ENCODE measurements at regions not wholly inside any gene's neighbourhood (a gene's known extent, or its start where the extent isn't known, plus 50 kb on each side); places are given as distances from the start of the nearest gene placed in this dataset.

DNA sequence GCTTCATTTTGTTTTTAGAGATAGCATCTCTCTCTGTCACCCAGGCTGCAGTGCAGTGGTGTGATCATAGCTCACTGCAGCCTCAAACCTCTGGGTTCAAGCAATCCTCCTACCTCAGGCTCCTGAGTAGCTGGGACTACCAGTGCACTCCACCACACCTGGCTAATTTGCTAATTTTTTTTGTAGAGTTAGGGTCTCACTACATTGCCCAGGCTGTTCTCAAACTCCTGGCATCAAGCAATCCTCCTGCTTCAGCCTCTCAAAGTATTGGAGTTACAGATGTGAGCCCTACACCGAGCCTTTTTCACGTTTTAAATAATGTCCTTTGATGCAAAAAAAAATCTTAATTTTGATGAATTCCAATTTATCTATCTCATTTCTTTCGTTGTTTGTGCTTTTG lies 75.4 kb upstream of the LINC01488 start:
- Histone ChIP-seq H3K79me2 (ENCODE audit: insufficient read depth, low read length) (no peaks in the 10 kb centered on the region), H2AFZ (ENCODE audit: low read depth, low read length, poor library complexity, severe bottlenecking) (no peak overlapping the region), H3K4me2 (ENCODE audit: low read length) (no peak overlapping the region), H3K27me3 (ENCODE audit: insufficient read depth, low read length) (no peaks in the 10 kb centered on the region), H3K27ac (ENCODE audit: low read depth, low read length) (no peak overlapping the region), H3K4me3 (replicated peaks in 1 of 2; ENCODE audit: low read depth in 1 of 2, low read length in 2 of 2) (no peak overlapping the region), H3K4me1 (ENCODE audit: control insufficient read depth in 1 of 2, insufficient read depth in 2 of 2, low read length in 2 of 2) (peaks cover 0 to 16% of the 10 kb centered on the region in 2 experiments; a peak in 1 of 4 replicates), H3K9me3 (ENCODE audit: control insufficient read depth in 1 of 2, insufficient read depth in 1 of 2, low read depth in 1 of 2, low read length in 2 of 2) (no peaks in the 10 kb centered on the region; a peak in 1 of 4 replicates), H3K9me2 (ENCODE audit: insufficient read depth) (no peaks in the 10 kb centered on the region), H3K9ac (ENCODE audit: low read length) (no peak overlapping the region), H4K20me1 (ENCODE audit: insufficient read depth) (no peaks in the 10 kb centered on the region), H3K36me3 (ENCODE audit: control insufficient read depth in 1 of 2, insufficient read depth in 2 of 2, low read length in 2 of 2) (no peaks in the 10 kb centered on the region)
- DNase-seq (ENCODE audit: low read depth, low spot score) (no peak), ATAC-seq (no peak)
- POLR2A ChIA-PET, result no interaction called here
- intact Hi-C loops (cut with micrococcal nuclease), result no loop called here
- CTCF ChIA-PET, result no interaction called here
- no TSS peak for BruUV-seq (replicated peaks)
- TF ChIP-seq SRF (IDR thresholded peaks at IDR 0.05; ENCODE audit: low read depth) (no peak), ZNF274 (IDR thresholded peaks at IDR 0.05; ENCODE audit: low read depth, low read length) (no peak), EZH2phosphoT487 (IDR thresholded peaks at IDR 0.05; ENCODE audit: borderline replicate concordance) (no peak), TCF7L2 (IDR thresholded peaks at IDR 0.05; ENCODE audit: borderline replicate concordance, extremely low read depth, insufficient read depth, insufficient read length) (no peak), RAD21 (IDR thresholded peaks at IDR 0.05; ENCODE audit: low read depth) (no peak), POLR2A (IDR thresholded peaks at IDR 0.05; ENCODE audit: borderline replicate concordance, extremely low read depth, insufficient read depth, insufficient read length) (no peak), SIN3A (IDR thresholded peaks at IDR 0.05; ENCODE audit: low read depth) (no peak), EGR1 (IDR thresholded peaks at IDR 0.05; ENCODE audit: low read depth) (no peak), POLR2AphosphoS5 (IDR thresholded peaks at IDR 0.05; ENCODE audit: low read depth, low read length) (no peak), SP1 (IDR thresholded peaks at IDR 0.05; ENCODE audit: low read depth) (no peak), CEBPB (IDR thresholded peaks at IDR 0.05; ENCODE audit: low read depth) (no peak), CBX3 (IDR thresholded peaks at IDR 0.05; ENCODE audit: low read depth) (no peak), JUND (IDR thresholded peaks at IDR 0.05) (no peak), ZFX (IDR thresholded peaks at IDR 0.05) (no peak)
- TF ChIP-seq, protein P1, sequence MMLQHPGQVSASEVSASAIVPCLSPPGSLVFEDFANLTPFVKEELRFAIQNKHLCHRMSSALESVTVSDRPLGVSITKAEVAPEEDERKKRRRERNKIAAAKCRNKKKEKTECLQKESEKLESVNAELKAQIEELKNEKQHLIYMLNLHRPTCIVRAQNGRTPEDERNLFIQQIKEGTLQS (IDR thresholded peaks at IDR 0.05), result no peak
- TF ChIP-seq, protein P2, sequence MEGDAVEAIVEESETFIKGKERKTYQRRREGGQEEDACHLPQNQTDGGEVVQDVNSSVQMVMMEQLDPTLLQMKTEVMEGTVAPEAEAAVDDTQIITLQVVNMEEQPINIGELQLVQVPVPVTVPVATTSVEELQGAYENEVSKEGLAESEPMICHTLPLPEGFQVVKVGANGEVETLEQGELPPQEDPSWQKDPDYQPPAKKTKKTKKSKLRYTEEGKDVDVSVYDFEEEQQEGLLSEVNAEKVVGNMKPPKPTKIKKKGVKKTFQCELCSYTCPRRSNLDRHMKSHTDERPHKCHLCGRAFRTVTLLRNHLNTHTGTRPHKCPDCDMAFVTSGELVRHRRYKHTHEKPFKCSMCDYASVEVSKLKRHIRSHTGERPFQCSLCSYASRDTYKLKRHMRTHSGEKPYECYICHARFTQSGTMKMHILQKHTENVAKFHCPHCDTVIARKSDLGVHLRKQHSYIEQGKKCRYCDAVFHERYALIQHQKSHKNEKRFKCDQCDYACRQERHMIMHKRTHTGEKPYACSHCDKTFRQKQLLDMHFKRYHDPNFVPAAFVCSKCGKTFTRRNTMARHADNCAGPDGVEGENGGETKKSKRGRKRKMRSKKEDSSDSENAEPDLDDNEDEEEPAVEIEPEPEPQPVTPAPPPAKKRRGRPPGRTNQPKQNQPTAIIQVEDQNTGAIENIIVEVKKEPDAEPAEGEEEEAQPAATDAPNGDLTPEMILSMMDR (IDR thresholded peaks at IDR 0.05 in 2 of 3, conservative IDR thresholded peaks at IDR 0.05 in 1 of 3; ENCODE audit: borderline replicate concordance in 1 of 3, insufficient read depth in 1 of 3, low read depth in 2 of 3, low read length in 2 of 3), result no peak
- TF ChIP-seq, protein P3, sequence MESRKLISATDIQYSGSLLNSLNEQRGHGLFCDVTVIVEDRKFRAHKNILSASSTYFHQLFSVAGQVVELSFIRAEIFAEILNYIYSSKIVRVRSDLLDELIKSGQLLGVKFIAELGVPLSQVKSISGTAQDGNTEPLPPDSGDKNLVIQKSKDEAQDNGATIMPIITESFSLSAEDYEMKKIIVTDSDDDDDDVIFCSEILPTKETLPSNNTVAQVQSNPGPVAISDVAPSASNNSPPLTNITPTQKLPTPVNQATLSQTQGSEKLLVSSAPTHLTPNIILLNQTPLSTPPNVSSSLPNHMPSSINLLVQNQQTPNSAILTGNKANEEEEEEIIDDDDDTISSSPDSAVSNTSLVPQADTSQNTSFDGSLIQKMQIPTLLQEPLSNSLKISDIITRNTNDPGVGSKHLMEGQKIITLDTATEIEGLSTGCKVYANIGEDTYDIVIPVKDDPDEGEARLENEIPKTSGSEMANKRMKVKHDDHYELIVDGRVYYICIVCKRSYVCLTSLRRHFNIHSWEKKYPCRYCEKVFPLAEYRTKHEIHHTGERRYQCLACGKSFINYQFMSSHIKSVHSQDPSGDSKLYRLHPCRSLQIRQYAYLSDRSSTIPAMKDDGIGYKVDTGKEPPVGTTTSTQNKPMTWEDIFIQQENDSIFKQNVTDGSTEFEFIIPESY (IDR thresholded peaks at IDR 0.05; ENCODE audit: extremely low read depth, insufficient replicate concordance, low read length), result no peak
- TF ChIP-seq, protein P4, sequence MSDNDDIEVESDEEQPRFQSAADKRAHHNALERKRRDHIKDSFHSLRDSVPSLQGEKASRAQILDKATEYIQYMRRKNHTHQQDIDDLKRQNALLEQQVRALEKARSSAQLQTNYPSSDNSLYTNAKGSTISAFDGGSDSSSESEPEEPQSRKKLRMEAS (IDR thresholded peaks at IDR 0.05), result no peak
- RAD21 ChIA-PET (ENCODE audit: low non-redundant PET in 1 of 2, low total read pairs in 2 of 2, uncharacterized antibody in 2 of 2, unreplicated experiment in 2 of 2), result interaction anchor here in 1 of 2 experiments (0.7 kb wide), 1 partner anchor 237 kb away, joined by 3 read pairs; no protein-coding TSS in a partner anchor
